ENCODE measurements at regions not wholly inside any gene's neighbourhood (a gene's known extent, or its start where the extent isn't known, plus 50 kb on each side); places are given as distances from the start of the nearest gene placed in this dataset.

DNA sequence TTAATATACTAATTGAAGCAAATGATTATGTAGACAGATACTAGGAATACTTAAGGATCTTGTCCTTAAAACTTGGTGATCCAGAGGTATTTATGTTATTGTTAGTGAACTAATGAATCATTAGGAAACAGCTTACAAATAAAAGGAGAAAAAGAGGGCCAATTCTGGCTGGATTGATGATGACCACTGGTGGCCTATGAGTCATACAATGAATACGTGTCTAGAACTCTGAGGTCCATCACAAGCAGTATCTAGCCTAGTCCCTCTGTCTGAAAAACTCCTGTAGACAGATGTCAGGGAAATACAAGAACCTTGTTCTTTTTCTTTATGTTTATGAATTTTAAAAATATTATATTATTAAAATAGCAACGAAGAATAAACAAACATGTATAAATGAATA lies 51.7 kb upstream of the RTL1 start:
- TF ChIP-seq, protein P1, sequence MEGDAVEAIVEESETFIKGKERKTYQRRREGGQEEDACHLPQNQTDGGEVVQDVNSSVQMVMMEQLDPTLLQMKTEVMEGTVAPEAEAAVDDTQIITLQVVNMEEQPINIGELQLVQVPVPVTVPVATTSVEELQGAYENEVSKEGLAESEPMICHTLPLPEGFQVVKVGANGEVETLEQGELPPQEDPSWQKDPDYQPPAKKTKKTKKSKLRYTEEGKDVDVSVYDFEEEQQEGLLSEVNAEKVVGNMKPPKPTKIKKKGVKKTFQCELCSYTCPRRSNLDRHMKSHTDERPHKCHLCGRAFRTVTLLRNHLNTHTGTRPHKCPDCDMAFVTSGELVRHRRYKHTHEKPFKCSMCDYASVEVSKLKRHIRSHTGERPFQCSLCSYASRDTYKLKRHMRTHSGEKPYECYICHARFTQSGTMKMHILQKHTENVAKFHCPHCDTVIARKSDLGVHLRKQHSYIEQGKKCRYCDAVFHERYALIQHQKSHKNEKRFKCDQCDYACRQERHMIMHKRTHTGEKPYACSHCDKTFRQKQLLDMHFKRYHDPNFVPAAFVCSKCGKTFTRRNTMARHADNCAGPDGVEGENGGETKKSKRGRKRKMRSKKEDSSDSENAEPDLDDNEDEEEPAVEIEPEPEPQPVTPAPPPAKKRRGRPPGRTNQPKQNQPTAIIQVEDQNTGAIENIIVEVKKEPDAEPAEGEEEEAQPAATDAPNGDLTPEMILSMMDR (IDR thresholded peaks at IDR 0.05; ENCODE audit: low read depth, low read length), result no peak
- DNase-seq (ENCODE audit: extremely low read depth, low read depth), result no peak

DNA sequence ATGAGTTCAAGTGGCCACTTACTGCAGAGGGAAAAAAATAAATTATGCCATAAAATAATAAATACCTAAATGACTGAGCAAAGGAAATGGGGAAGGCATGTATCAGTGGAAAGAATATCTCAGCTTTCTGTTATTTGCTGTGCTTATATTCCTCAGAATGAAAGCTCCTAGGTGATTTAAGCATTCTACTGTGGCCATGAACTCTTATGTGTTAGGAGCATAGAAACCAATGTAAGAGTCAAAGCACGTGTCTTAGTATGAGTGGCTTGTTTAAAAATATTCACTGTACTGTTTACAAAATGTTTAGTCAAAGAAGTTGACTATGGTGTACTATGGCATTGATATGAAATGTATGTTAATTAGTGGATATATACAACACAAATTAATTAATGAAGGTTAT lies 59.0 kb upstream of the RTL1 start:
- DNase-seq (ENCODE audit: extremely low read depth, low read depth), result no peak
- TF ChIP-seq, protein P1 (IDR thresholded peaks at IDR 0.05; ENCODE audit: low read depth, low read length), result no peak

DNA sequence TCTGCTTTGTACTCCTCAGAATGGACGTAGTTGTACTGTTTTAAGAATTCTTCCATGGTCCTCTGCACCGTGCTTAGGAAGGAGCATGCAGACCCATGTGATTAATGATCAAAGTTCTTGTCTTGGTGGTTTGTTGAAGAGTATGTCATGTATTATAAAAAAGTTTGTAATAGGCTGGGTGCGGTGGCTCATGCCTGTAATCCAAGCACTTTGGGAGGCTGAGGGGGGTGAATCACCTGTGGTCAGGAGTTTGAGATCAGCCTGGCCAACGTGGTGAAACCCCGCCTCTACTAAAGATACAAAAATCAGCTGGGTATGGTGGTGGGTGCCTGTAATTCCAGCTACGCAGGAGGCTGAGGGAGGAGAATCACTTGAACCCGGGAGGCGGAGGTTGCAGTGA lies 61.8 kb upstream of the RTL1 start:
- TF ChIP-seq, protein P1 (IDR thresholded peaks at IDR 0.05; ENCODE audit: low read depth, low read length), result no peak
- DNase-seq (ENCODE audit: extremely low read depth, low read depth), result no peak

DNA sequence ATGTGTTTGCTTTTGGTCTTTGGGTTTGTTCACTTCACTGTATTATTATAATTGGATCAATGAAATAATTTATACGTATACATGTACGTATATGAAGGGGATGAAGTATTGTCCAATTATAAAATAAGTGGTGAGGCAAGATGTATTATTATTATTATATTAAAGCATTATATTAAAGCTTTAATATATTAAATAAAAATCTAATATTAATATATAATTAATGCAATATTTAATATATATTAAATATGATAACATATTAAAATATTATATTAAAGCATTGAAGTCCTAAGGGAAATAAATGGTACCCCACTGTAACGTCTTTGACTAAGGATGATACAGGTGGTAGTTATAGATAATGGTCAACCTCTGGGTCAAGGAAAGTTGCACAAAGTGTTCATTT lies 63.7 kb upstream of the RTL1 start:
- TF ChIP-seq, protein P1 (IDR thresholded peaks at IDR 0.05; ENCODE audit: low read depth, low read length), result no peak
- no peak for DNase-seq (ENCODE audit: extremely low read depth, low read depth)

DNA sequence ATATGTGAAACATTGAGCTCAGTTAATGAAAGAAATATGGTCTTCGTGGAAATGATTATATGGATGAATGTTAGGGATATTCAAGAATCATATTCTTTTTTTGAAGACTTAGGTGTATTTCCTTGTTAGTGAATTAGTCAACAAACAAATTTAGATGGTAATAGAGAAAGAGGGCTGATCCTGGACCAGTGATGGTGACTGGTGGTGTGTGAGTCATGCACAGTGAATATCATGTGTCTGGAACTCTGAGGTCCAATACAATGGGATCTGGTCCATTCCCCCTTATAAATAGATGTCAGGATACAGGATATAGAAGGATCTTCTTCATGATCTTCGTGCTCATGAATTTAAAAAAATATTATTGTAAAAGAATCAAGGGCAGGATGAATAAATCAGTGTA lies 64.4 kb upstream of the RTL1 start:
- no peak for DNase-seq (ENCODE audit: extremely low read depth, low read depth)
- TF ChIP-seq, protein P1 (IDR thresholded peaks at IDR 0.05; ENCODE audit: low read depth, low read length), result no peak

DNA sequence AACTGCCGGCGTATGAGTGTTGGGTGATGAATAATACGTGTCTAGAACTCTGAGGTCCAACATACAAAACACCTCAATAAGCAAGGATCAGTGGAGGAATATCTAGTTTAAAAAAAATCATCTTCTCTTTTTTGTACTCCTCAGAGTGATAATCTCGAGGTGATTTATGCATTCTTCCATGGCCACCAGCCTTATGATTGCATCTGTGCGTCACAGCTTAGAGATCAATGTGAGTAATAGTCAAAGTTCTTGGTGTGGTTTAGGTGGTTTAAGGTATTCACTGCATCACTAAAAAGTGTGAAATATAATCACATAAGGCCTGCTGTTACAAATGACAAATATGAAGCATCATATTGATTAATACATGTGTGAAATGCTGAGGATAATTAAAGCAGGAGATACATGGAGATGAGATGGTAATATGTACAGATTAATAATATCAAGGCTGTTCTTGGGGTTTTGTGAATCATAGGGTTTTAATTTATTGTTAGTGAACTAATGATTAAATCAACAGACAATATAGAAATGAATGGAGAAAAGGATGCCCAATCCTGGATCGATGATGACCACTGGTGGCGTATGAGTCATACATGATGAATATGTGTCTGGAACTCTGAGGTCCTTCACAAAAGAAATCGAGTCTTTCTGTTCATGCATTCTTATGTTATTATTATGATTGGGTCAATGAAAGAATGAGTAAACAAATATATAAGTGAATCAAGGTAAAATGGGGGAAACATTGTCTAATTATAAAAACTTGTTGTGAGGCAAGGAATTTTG lies 68.8 kb upstream of the RTL1 start:
- no peak for DNase-seq (ENCODE audit: extremely low read depth, low read depth)

DNA sequence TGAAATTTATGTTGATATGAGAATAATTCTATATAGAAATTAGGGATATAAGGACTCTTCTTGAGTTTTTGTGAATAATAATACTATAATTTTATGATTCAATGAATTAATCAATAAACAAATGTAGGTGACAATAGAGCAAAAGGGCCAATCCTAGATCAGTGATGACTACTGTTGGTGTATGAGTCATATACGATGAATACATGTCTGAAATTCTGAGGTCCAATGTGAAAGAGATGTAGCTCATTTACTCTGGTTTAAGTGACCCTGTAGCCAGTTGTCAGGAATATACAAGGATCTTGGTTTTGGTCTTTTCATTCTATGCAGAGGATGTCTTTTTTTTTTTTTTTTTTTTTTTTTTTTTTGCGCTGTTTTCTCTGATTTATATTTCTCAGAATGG lies 72.1 kb upstream of the RTL1 start:
- TF ChIP-seq, protein P1 (IDR thresholded peaks at IDR 0.05; ENCODE audit: low read depth, low read length), result no peak
- DNase-seq (ENCODE audit: extremely low read depth, low read depth), result no peak

More for the DNA sequence above, 68.8 kb upstream of the RTL1 start:
- TF ChIP-seq, protein P1 (IDR thresholded peaks at IDR 0.05; ENCODE audit: low read depth, low read length), result no peak

All from AG09319 (cell line).